ENCODE measurements at regions not wholly inside any gene's neighbourhood (a gene's known extent, or its start where the extent isn't known, plus 50 kb on each side); places are given as distances from the start of the nearest gene placed in this dataset.

DNA sequence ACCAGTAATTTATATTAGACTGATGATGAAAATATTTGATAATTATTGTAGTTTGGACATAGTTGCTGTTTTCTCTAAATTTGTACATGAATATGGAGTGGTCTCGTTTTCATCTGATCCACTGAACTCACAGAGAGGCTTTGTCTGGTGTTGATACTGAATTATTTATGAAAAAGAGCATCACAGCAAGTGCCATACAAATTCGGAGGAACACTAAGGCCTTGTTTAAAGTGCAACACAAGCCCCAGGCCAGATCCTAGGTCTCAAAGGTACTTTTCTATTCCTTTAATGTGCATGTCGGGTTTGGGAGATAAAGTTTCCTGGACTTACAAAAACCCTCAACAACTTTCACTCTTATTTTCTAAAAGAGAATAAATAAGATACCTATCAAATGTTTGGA, 796.8 kb upstream of the EPHA6 start (continued):
- TF ChIP-seq, protein P1, sequence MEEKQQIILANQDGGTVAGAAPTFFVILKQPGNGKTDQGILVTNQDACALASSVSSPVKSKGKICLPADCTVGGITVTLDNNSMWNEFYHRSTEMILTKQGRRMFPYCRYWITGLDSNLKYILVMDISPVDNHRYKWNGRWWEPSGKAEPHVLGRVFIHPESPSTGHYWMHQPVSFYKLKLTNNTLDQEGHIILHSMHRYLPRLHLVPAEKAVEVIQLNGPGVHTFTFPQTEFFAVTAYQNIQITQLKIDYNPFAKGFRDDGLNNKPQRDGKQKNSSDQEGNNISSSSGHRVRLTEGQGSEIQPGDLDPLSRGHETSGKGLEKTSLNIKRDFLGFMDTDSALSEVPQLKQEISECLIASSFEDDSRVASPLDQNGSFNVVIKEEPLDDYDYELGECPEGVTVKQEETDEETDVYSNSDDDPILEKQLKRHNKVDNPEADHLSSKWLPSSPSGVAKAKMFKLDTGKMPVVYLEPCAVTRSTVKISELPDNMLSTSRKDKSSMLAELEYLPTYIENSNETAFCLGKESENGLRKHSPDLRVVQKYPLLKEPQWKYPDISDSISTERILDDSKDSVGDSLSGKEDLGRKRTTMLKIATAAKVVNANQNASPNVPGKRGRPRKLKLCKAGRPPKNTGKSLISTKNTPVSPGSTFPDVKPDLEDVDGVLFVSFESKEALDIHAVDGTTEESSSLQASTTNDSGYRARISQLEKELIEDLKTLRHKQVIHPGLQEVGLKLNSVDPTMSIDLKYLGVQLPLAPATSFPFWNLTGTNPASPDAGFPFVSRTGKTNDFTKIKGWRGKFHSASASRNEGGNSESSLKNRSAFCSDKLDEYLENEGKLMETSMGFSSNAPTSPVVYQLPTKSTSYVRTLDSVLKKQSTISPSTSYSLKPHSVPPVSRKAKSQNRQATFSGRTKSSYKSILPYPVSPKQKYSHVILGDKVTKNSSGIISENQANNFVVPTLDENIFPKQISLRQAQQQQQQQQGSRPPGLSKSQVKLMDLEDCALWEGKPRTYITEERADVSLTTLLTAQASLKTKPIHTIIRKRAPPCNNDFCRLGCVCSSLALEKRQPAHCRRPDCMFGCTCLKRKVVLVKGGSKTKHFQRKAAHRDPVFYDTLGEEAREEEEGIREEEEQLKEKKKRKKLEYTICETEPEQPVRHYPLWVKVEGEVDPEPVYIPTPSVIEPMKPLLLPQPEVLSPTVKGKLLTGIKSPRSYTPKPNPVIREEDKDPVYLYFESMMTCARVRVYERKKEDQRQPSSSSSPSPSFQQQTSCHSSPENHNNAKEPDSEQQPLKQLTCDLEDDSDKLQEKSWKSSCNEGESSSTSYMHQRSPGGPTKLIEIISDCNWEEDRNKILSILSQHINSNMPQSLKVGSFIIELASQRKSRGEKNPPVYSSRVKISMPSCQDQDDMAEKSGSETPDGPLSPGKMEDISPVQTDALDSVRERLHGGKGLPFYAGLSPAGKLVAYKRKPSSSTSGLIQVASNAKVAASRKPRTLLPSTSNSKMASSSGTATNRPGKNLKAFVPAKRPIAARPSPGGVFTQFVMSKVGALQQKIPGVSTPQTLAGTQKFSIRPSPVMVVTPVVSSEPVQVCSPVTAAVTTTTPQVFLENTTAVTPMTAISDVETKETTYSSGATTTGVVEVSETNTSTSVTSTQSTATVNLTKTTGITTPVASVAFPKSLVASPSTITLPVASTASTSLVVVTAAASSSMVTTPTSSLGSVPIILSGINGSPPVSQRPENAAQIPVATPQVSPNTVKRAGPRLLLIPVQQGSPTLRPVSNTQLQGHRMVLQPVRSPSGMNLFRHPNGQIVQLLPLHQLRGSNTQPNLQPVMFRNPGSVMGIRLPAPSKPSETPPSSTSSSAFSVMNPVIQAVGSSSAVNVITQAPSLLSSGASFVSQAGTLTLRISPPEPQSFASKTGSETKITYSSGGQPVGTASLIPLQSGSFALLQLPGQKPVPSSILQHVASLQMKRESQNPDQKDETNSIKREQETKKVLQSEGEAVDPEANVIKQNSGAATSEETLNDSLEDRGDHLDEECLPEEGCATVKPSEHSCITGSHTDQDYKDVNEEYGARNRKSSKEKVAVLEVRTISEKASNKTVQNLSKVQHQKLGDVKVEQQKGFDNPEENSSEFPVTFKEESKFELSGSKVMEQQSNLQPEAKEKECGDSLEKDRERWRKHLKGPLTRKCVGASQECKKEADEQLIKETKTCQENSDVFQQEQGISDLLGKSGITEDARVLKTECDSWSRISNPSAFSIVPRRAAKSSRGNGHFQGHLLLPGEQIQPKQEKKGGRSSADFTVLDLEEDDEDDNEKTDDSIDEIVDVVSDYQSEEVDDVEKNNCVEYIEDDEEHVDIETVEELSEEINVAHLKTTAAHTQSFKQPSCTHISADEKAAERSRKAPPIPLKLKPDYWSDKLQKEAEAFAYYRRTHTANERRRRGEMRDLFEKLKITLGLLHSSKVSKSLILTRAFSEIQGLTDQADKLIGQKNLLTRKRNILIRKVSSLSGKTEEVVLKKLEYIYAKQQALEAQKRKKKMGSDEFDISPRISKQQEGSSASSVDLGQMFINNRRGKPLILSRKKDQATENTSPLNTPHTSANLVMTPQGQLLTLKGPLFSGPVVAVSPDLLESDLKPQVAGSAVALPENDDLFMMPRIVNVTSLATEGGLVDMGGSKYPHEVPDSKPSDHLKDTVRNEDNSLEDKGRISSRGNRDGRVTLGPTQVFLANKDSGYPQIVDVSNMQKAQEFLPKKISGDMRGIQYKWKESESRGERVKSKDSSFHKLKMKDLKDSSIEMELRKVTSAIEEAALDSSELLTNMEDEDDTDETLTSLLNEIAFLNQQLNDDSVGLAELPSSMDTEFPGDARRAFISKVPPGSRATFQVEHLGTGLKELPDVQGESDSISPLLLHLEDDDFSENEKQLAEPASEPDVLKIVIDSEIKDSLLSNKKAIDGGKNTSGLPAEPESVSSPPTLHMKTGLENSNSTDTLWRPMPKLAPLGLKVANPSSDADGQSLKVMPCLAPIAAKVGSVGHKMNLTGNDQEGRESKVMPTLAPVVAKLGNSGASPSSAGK (IDR thresholded peaks at IDR 0.05): no peak
- TF ChIP-seq, protein P2, sequence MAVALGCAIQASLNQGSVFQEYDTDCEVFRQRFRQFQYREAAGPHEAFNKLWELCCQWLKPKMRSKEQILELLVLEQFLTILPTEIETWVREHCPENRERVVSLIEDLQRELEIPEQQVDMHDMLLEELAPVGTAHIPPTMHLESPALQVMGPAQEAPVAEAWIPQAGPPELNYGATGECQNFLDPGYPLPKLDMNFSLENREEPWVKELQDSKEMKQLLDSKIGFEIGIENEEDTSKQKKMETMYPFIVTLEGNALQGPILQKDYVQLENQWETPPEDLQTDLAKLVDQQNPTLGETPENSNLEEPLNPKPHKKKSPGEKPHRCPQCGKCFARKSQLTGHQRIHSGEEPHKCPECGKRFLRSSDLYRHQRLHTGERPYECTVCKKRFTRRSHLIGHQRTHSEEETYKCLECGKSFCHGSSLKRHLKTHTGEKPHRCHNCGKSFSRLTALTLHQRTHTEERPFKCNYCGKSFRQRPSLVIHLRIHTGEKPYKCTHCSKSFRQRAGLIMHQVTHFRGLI (CRISPR knock-in tag; IDR thresholded peaks at IDR 0.05): no peak
- TF ChIP-seq ZBTB2 (IDR thresholded peaks at IDR 0.05) (no peak), NRF1 (conservative IDR thresholded peaks at IDR 0.05 in 1 of 2, IDR thresholded peaks at IDR 0.05 in 1 of 2) (no peak), HMG20B (CRISPR knock-in tag; IDR thresholded peaks at IDR 0.05) (no peak), CUX1 (CRISPR knock-in tag; IDR thresholded peaks at IDR 0.05) (no peak)

All from K562 (cell line).